ENCODE measurements at regions not wholly inside any gene's neighbourhood (a gene's known extent, or its start where the extent isn't known, plus 50 kb on each side); places are given as distances from the start of the nearest gene placed in this dataset.

GRCh38 chr17:65366102-65366844, 195.2 kb downstream of the AXIN2 start:
- DNase-seq (ENCODE audit: low read depth in 3 of 3) = peak; percentile 56 to 65 (median 62)

GRCh38 chr17:65365169-65365568, 196.3 kb downstream of the AXIN2 start:
- no peak for DNase-seq (ENCODE audit: low read depth in 3 of 3)

GRCh38 chr17:65364438-65364837, 197.0 kb downstream of the AXIN2 start:
- no peak for DNase-seq (ENCODE audit: low read depth in 3 of 3)

GRCh38 chr17:65362826-65363225, 198.6 kb downstream of the AXIN2 start:
- no peak for DNase-seq (ENCODE audit: low read depth in 3 of 3)

GRCh38 chr17:65360961-65361552, 200.4 kb downstream of the AXIN2 start:
- no peak for DNase-seq (ENCODE audit: low read depth in 3 of 3)

GRCh38 chr17:65359016-65359415, 202.4 kb downstream of the AXIN2 start:
- DNase-seq (ENCODE audit: low read depth in 3 of 3) = peak; percentile 22 to 40 (median 28)

- DNase-seq (ENCODE audit: low read depth in 3 of 3) = no peak
These were observed 204.9 kb downstream of the AXIN2 start for GRCh38 chr17:65356536-65356935.

- DNase-seq (ENCODE audit: low read depth in 3 of 3) = no peak
These were observed 206.2 kb downstream of the AXIN2 start for GRCh38 chr17:65355246-65355645.

- DNase-seq (ENCODE audit: low read depth in 3 of 3) = no peak
These were observed 211.5 kb downstream of the AXIN2 start for GRCh38 chr17:65349916-65350315.

GRCh38 chr17:65346166-65346565, 209.0 kb downstream of the RGS9 start:
- DNase-seq (ENCODE audit: low read depth in 3 of 3) = no peak

GRCh38 chr17:65345261-65346005, 208.3 kb downstream of the RGS9 start:
- DNase-seq (ENCODE audit: low read depth in 3 of 3) = peak in 1 of 3 donors; percentile 3

GRCh38 chr17:65340401-65340800, 203.2 kb downstream of the RGS9 start:
- no peak for DNase-seq (ENCODE audit: low read depth in 3 of 3)

GRCh38 chr17:65334406-65334805, 197.2 kb downstream of the RGS9 start:
- no peak for DNase-seq (ENCODE audit: low read depth in 3 of 3)

- no peak for DNase-seq (ENCODE audit: low read depth in 3 of 3)
These were observed 195.6 kb downstream of the RGS9 start for GRCh38 chr17:65332779-65333178.

- no peak for DNase-seq (ENCODE audit: low read depth in 3 of 3)
These were observed 195.2 kb downstream of the RGS9 start for GRCh38 chr17:65332375-65332774.

GRCh38 chr17:65328567-65328966, 191.4 kb downstream of the RGS9 start:
- DNase-seq (ENCODE audit: low read depth in 3 of 3) = no peak

- DNase-seq (ENCODE audit: low read depth in 3 of 3) = no peak
These were observed 187.6 kb downstream of the RGS9 start for GRCh38 chr17:65324611-65325342.

GRCh38 chr17:65323049-65323448, 185.9 kb downstream of the RGS9 start:
- no peak for DNase-seq (ENCODE audit: low read depth in 3 of 3)

GRCh38 chr17:65320820-65321219, 183.7 kb downstream of the RGS9 start:
- no peak for DNase-seq (ENCODE audit: low read depth in 3 of 3)

GRCh38 chr17:65314212-65314611, 177.0 kb downstream of the RGS9 start:
- no peak for DNase-seq (ENCODE audit: low read depth in 3 of 3)

- no peak for DNase-seq (ENCODE audit: low read depth in 3 of 3)
These were observed 175.7 kb downstream of the RGS9 start for GRCh38 chr17:65312718-65313377.

- DNase-seq (ENCODE audit: low read depth in 3 of 3) = no peak
These were observed 174.1 kb downstream of the RGS9 start for GRCh38 chr17:65311261-65311660.

All from stimulated activated CD4-positive, alpha-beta T cell treated with anti-CD3 and anti-CD28 coated beads, TNF-alpha, amount 100 ng/mL, for 48 hours (primary cell).